ENCODE measurements at regions not wholly inside any gene's neighbourhood (a gene's known extent, or its start where the extent isn't known, plus 50 kb on each side); places are given as distances from the start of the nearest gene placed in this dataset.

- no peak for TF ChIP-seq CTCF (conservative IDR thresholded peaks at IDR 0.05; ENCODE audit: low read depth, low read length)
- no peak overlapping the region for H3K4me3 ChIP-seq (ENCODE audit: low read depth, low read length)
- no peak for DNase-seq (ENCODE audit: low read depth)
Measured at GRCh38 chr16:8377864-8378263, 212.4 kb downstream of the TMEM114 start.

DNA sequence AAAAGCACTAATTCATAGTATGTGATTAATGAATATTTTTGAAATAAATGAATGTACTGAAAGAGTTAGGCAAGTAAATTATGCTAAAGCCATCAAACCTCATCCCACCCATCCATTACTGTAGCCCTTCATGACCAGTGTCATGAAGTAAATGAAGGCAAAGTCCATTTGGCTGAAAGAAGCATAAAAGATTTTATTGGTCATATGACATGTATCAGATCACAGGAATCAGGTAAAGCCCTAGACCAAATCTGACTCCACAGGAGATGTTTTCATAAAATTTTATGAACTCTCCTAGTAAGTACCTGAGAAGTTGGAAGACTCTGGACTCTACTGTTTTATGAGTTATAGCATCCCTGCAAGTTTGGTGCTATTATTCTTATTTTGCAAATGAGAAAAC, 213.5 kb downstream of the TMEM114 start:
- no peak for TF ChIP-seq CTCF (conservative IDR thresholded peaks at IDR 0.05; ENCODE audit: low read depth, low read length)
- no peak for DNase-seq (ENCODE audit: low read depth)

GRCh38 chr16:8376430-8376829, 213.9 kb downstream of the TMEM114 start:
- no peak for DNase-seq (ENCODE audit: low read depth)
- H3K4me3 ChIP-seq (ENCODE audit: low read depth, low read length): no peak overlapping the region
- no peak for TF ChIP-seq CTCF (conservative IDR thresholded peaks at IDR 0.05; ENCODE audit: low read depth, low read length)

More for the DNA sequence above, 213.5 kb downstream of the TMEM114 start:
- H3K4me3 ChIP-seq (ENCODE audit: low read depth, low read length): no peak overlapping the region

- DNase-seq (ENCODE audit: low read depth): no peak
- H3K4me3 ChIP-seq (ENCODE audit: low read depth, low read length): no peak overlapping the region
- no peak for TF ChIP-seq CTCF (conservative IDR thresholded peaks at IDR 0.05; ENCODE audit: low read depth, low read length)
Measured at GRCh38 chr16:8375232-8375587, 215.1 kb downstream of the TMEM114 start.

GRCh38 chr16:8374586-8375231, 215.6 kb downstream of the TMEM114 start:
- no peak for DNase-seq (ENCODE audit: low read depth)
- TF ChIP-seq CTCF (conservative IDR thresholded peaks at IDR 0.05; ENCODE audit: low read depth, low read length): no peak
- no peak overlapping the region for H3K4me3 ChIP-seq (ENCODE audit: low read depth, low read length)

DNA sequence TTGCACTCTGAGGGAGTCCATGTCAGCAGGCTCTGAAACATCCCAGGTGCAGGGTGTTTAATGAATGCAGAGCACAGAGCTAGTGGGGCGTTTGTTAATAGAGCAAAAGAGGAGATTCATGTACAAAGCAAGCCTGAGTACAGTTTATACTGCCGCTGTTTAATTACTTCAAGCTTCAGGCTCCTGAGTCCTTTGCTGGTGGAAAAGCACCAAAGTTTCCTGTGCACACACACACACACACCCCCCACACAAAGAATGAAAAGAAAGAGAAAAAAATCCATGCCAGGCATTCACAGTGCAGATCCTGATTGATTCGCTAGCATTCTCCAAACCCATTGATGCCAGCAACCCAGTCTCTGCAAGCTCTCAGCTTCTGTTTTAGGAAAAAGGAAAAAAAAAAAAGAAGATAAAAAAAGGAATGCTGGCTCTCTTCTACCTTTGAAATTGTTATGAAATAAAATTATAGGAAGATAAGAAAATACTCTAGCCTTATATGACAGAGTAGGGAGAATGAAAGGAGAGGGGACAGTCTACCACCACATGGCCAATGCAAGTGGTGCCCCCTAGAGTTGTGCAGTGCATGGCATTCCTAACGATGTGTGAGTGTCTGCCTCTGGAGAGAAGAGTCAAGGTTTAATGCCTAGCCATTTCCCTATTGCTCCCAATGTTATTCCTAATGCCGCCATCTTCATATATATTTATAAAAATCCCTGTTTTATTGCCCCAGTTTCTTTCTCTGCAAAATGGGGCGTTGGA, 216.5 kb downstream of the TMEM114 start:
- no peak for DNase-seq (ENCODE audit: low read depth)
- TF ChIP-seq CTCF (conservative IDR thresholded peaks at IDR 0.05; ENCODE audit: low read depth, low read length): no peak
- no peak overlapping the region for H3K4me3 ChIP-seq (ENCODE audit: low read depth, low read length)

GRCh38 chr16:8372141-8372540, 218.2 kb downstream of the TMEM114 start:
- no peak for DNase-seq (ENCODE audit: low read depth)
- no peak overlapping the region for H3K4me3 ChIP-seq (ENCODE audit: low read depth, low read length)
- no peak for TF ChIP-seq CTCF (conservative IDR thresholded peaks at IDR 0.05; ENCODE audit: low read depth, low read length)

Data from epithelial cell of proximal tubule (primary cell).